IMR-90 (cell line): ENCODE measurements at regions not wholly inside any gene's neighbourhood (a gene's known extent, or its start where the extent isn't known, plus 50 kb on each side); places are given as distances from the start of the nearest gene placed in this dataset.

Experiments
- ATAC-seq: fragments of 200-7000 bp; cut with Tn5 transposase; 2 replicates; pipeline ENCODE4 v1.9.1; 2020; ENCODE audit warnings: low read depth, mild to moderate bottlenecking, moderate library complexity
- BruUV-seq: library from RNA; stranded (reverse); fragments of 400-500 nt; replicated peaks from 2 replicates; lab custom pipeline; 2021; lab: Mats Ljungman, UMichigan
- CTCF ChIA-PET: fragments of 300-600 bp; formaldehyde crosslinking; extraction: SDS; loops from one replicate; lab custom pipeline; 2021; ENCODE audit warnings: antibody characterized with exemption; lab: Yijun Ruan, JAX
- POLR2A ChIA-PET: fragments of 300-600 bp; sonication (Branson Sonifier 250); formaldehyde crosslinking; loops from one replicate; lab custom pipeline; 2022; ENCODE audit warnings: antibody characterized with exemption; ENCODE audit not compliant: unreplicated experiment; lab: Charles Lee
- DNase-seq: peaks from one replicate; pipeline ENCODE4 v3.0.0; 2013
- H2AFZ ChIP-seq: replicated peaks from 2 replicates; pipeline ENCODE3; 2013; ENCODE audit warnings: low read length, mild to moderate bottlenecking; ENCODE audit not compliant: poor library complexity
- H2AK5ac ChIP-seq: 2 replicates; pipeline ENCODE4 v1.6.1; 2013; ENCODE audit warnings: low read depth, low read length, inconsistent platforms
- H2AK9ac ChIP-seq: replicated peaks from 2 replicates; pipeline ENCODE3; 2013; ENCODE audit warnings: mild to moderate bottlenecking, low read depth, low read length, moderate library complexity; ENCODE audit not compliant: poor library complexity
- H2BK120ac ChIP-seq: 2 replicates; pipeline ENCODE4 v1.6.1; 2013; ENCODE audit warnings: low read depth, low read length, inconsistent platforms
- H2BK15ac ChIP-seq: 3 replicates; pipeline ENCODE4 v1.6.1; 2013; ENCODE audit warnings: low read depth, low read length, inconsistent platforms
- H2BK20ac ChIP-seq: 2 replicates; pipeline ENCODE4 v1.6.1; 2013; ENCODE audit warnings: low read depth, mild to moderate bottlenecking, inconsistent platforms, low read length, moderate library complexity
- H2BK5ac ChIP-seq: 2 replicates; pipeline ENCODE4 v1.6.1; 2013; ENCODE audit warnings: mild to moderate bottlenecking, low read depth, low read length, inconsistent platforms; ENCODE audit not compliant: poor library complexity, severe bottlenecking
- H3K14ac ChIP-seq: replicated peaks from 2 replicates; pipeline ENCODE4 v1.6.1; 2013; ENCODE audit warnings: low read depth, low read length, inconsistent platforms
- H3K18ac ChIP-seq: 2 replicates; pipeline ENCODE4 v1.6.1; 2013; ENCODE audit warnings: low read depth, low read length, control low read depth
- H3K23ac ChIP-seq: 2 replicates; pipeline ENCODE4 v1.6.1; 2013; ENCODE audit warnings: low read depth, low read length, inconsistent platforms
- H3K27ac ChIP-seq: 2 replicates; pipeline ENCODE4 v1.5.1; 2013; ENCODE audit warnings: mild to moderate bottlenecking, control low read depth, low read length; ENCODE audit not compliant: insufficient read depth
- H3K27me3 ChIP-seq: 2 replicates; pipeline ENCODE4 v1.6.1; 2013; ENCODE audit warnings: low read length; ENCODE audit not compliant: control insufficient read depth, insufficient read depth
- H3K36me3 ChIP-seq: 2 replicates; pipeline ENCODE4 v1.6.1; 2013; ENCODE audit warnings: low read length, mixed read lengths; ENCODE audit not compliant: control insufficient read depth, insufficient read depth
- H3K4ac ChIP-seq: 2 replicates; pipeline ENCODE4 v1.6.1; 2013; ENCODE audit warnings: low read depth, low read length, inconsistent platforms
- H3K4me1 ChIP-seq: 2 replicates; pipeline ENCODE4 v1.6.1; 2013; ENCODE audit warnings: low read length, mixed read lengths; ENCODE audit not compliant: control insufficient read depth, insufficient read depth
- H3K4me2 ChIP-seq: 2 replicates; pipeline ENCODE4 v1.6.1; 2013; ENCODE audit warnings: low read depth, mild to moderate bottlenecking, control low read depth, low read length, moderate library complexity
- H3K4me3 ChIP-seq: 2 replicates; pipeline ENCODE4 v1.5.1; 2013; ENCODE audit warnings: low read depth, mild to moderate bottlenecking, control low read depth, low read length, moderate library complexity; ENCODE audit not compliant: insufficient read depth
- H3K56ac ChIP-seq: 2 replicates; pipeline ENCODE4 v1.6.1; 2013; ENCODE audit warnings: low read length, inconsistent platforms; ENCODE audit not compliant: insufficient read depth; ENCODE audit errors: extremely low read depth
- H3K79me1 ChIP-seq, 2 experiments: 2 replicates each; pipeline ENCODE4 v1.6.1; 2013; ENCODE audit warnings: low read length in 2 of 2, inconsistent platforms in 1 of 2, low read depth in 1 of 2
- H3K9ac ChIP-seq: 2 replicates; pipeline ENCODE4 v1.6.1; 2013; ENCODE audit warnings: low read depth, low read length, control low read depth
- H3K9me1 ChIP-seq: 2 replicates; pipeline ENCODE4 v1.6.1; 2013; ENCODE audit warnings: low read length, inconsistent platforms; ENCODE audit not compliant: insufficient read depth
- H3K9me3 ChIP-seq: 2 replicates; pipeline ENCODE4 v1.6.1; 2013; ENCODE audit warnings: low read length; ENCODE audit not compliant: control insufficient read depth, insufficient read depth
- H4K20me1 ChIP-seq: 2 replicates; pipeline ENCODE4 v1.6.1; 2013; ENCODE audit warnings: low read length, inconsistent platforms; ENCODE audit not compliant: insufficient read depth
- H4K5ac ChIP-seq: 2 replicates; pipeline ENCODE4 v1.6.1; 2013; ENCODE audit warnings: mild to moderate bottlenecking, low read depth, low read length, control low read depth
- H4K8ac ChIP-seq, 2 experiments: 2 replicates each; pipeline ENCODE4 v1.6.1; 2013; ENCODE audit warnings: low read depth in 2 of 2, low read length in 2 of 2, control low read depth in 1 of 2, inconsistent platforms in 1 of 2
- H4K91ac ChIP-seq: 2 replicates; pipeline ENCODE4 v1.6.1; 2013; ENCODE audit warnings: low read depth, low read length, inconsistent platforms; ENCODE audit not compliant: insufficient read depth
- ELK1 ChIP-seq: fragments of 150-350 bp; IDR thresholded peaks from 2 replicates; pipeline ENCODE4 v1.6.1; 2016; ENCODE audit warnings: low read depth, mild to moderate bottlenecking, low read length, moderate library complexity, borderline replicate concordance
- MAZ ChIP-seq: IDR thresholded peaks from 2 replicates; pipeline ENCODE4 v1.6.1; 2012; ENCODE audit warnings: low read depth, mild to moderate bottlenecking, low read length, improper control_type of control experiment, moderate library complexity, borderline replicate concordance
- USF2 ChIP-seq: fragments of 150-350 bp; IDR thresholded peaks from 2 replicates; pipeline ENCODE4 v1.6.1; 2017; ENCODE audit warnings: mild to moderate bottlenecking, antibody characterized with exemption, low read length, low read depth
- WGBS, 2 experiments: methylation state at CpG; one replicate each; pipeline versions ENCODE4 v1.1.5 to v1.1.7; 2013; ENCODE audit warnings: missing lambda C conversion rate in 2 of 2; ENCODE audit not compliant: insufficient read length in 1 of 2; ENCODE audit errors: extremely low coverage in 2 of 2; 5-methylcytosine and 5-hydroxymethylcytosine counted together
- dilution Hi-C: fragments of 300-500 bp; cut with HindIII; formaldehyde crosslinking; loops from one replicate; pipeline ENCODE4 v1.14.3; 2018; ENCODE audit warnings: low sequenced_read_pairs; ENCODE audit not compliant: unreplicated experiment
- in situ Hi-C: fragments of 300-500 bp; cut with MboI; formaldehyde crosslinking; loops from 3 replicates; pipeline ENCODE4 v1.14.3; 2019; ENCODE audit warnings: low sequenced_read_pairs, inconsistent platforms, mixed read lengths
- intact Hi-C: fragments of 100-400 bp; cut with micrococcal nuclease; formaldehyde crosslinking; loops from 2 replicates; pipeline ENCODE4 v1.10.0; 2022

- in situ Hi-C loops, result no loop called here
- no peak overlapping the region for H3K4me3 ChIP-seq
- no peak overlapping the region for H3K9ac ChIP-seq
- H3K9me1 ChIP-seq, result no peaks in the 10 kb centered on the region
- TF ChIP-seq ELK1 (no peak), USF2 (no peak), MAZ (no peak)
- no peak overlapping the region for H2AFZ ChIP-seq
- H3K4ac ChIP-seq, result no peak overlapping the region
- no peak overlapping the region for H2BK5ac ChIP-seq
- no peak overlapping the region for H4K8ac ChIP-seq
- H3K4me2 ChIP-seq, result no peak overlapping the region
- no TSS peak for BruUV-seq
- H2AK9ac ChIP-seq, result no peak overlapping the region
- H2BK20ac ChIP-seq, result no peak overlapping the region
- no peak overlapping the region for H2BK15ac ChIP-seq
- H3K14ac ChIP-seq, result no peak overlapping the region
- H3K56ac ChIP-seq, result no peak overlapping the region
- no peak overlapping the region for H3K18ac ChIP-seq
- H3K23ac ChIP-seq, result no peak overlapping the region
- H3K27me3 ChIP-seq, result peaks cover 5% of the 10 kb centered on the region
- no peaks in the 10 kb centered on the region for H3K79me1 ChIP-seq
- no peak for DNase-seq
- dilution Hi-C loops, result no loop called here
- intact Hi-C loops, result no loop called here
- no peaks in the 10 kb centered on the region for H3K36me3 ChIP-seq
- ChIA-PET CTCF (no interaction called here), POLR2A (no interaction called here)
- H4K5ac ChIP-seq, result no peak overlapping the region
- no peak overlapping the region for H3K27ac ChIP-seq
- H2AK5ac ChIP-seq, result no peak overlapping the region
- H4K91ac ChIP-seq, result no peak overlapping the region
- ATAC-seq, result no peak
- WGBS, 2 experiments, result 43% methylated on average over 1 of the region's 5 CpGs; no CpG with 5 or more reads in 1 of the 2 experiments
- H4K20me1 ChIP-seq, result no peaks in the 10 kb centered on the region
- no peaks in the 10 kb centered on the region for H3K4me1 ChIP-seq
- H2BK120ac ChIP-seq, result no peak overlapping the region
- no peaks in the 10 kb centered on the region for H3K9me3 ChIP-seq
These were observed 114.6 kb upstream of the KCTD1 start for GRCh38 chr18:26662996-26663395.
